SW 1271 (cell line): ENCODE measurements at regions not wholly inside any gene's neighbourhood (a gene's known extent, or its start where the extent isn't known, plus 50 kb on each side); places are given as distances from the start of the nearest gene placed in this dataset.
"Not testable (repeated sequence)": the region's sequence is repeated elsewhere in the genome, so short reads cannot be mapped to it uniquely, and the experiment has no call there.

Source experiments
- DNase-seq, 2 experiments: peaks; one replicate each; lab custom pipeline; 2025; lab: John Stamatoyannopoulos, UW

GRCh38 chr17:64800987-64801386 lies 118.3 kb downstream of the LRRC37A3 start:
- DNase-seq = not testable (repeated sequence)

GRCh38 chr17:64800361-64800895 lies 118.8 kb downstream of the LRRC37A3 start:
- not testable (repeated sequence) for DNase-seq

- DNase-seq = not testable (repeated sequence)
These were observed 119.6 kb downstream of the LRRC37A3 start for GRCh38 chr17:64799543-64800188.

GRCh38 chr17:64798961-64799360 lies 120.3 kb downstream of the LRRC37A3 start:
- not testable (repeated sequence) for DNase-seq

- DNase-seq = not testable (repeated sequence)
These were observed 120.8 kb downstream of the LRRC37A3 start for GRCh38 chr17:64798489-64798790.

GRCh38 chr17:64797746-64798488 lies 121.4 kb downstream of the LRRC37A3 start:
- not testable (repeated sequence) for DNase-seq

- not testable (repeated sequence) for DNase-seq
These were observed 123.9 kb downstream of the LRRC37A3 start for GRCh38 chr17:64795342-64795741.

- DNase-seq = not testable (repeated sequence)
These were observed 124.6 kb downstream of the LRRC37A3 start for GRCh38 chr17:64794548-64795274.

- not testable (repeated sequence) for DNase-seq
These were observed 125.2 kb downstream of the LRRC37A3 start for GRCh38 chr17:64794113-64794512.

- peak in 1 of 2 experiments; percentile 50 for DNase-seq
These were observed 126.3 kb downstream of the LRRC37A3 start for GRCh38 chr17:64792793-64793575.

GRCh38 chr17:64792276-64792675 lies 127.0 kb downstream of the LRRC37A3 start:
- not testable (repeated sequence) for DNase-seq

- not testable (repeated sequence) for DNase-seq
These were observed 127.6 kb downstream of the LRRC37A3 start for GRCh38 chr17:64791691-64792090.

- not testable (repeated sequence) for DNase-seq
These were observed 128.1 kb downstream of the LRRC37A3 start for GRCh38 chr17:64791226-64791625.

GRCh38 chr17:64790690-64791089 lies 128.6 kb upstream of the SMURF2 start:
- DNase-seq = not testable (repeated sequence)

GRCh38 chr17:64790193-64790592 lies 128.1 kb upstream of the SMURF2 start:
- DNase-seq = not testable (repeated sequence)

GRCh38 chr17:64789061-64789445 lies 126.9 kb upstream of the SMURF2 start:
- DNase-seq = not testable (repeated sequence)

- DNase-seq = no peak
These were observed 126.4 kb upstream of the SMURF2 start for GRCh38 chr17:64788286-64789060.

GRCh38 chr17:64787921-64788271 lies 125.8 kb upstream of the SMURF2 start:
- no peak for DNase-seq

GRCh38 chr17:64787255-64787920 lies 125.3 kb upstream of the SMURF2 start:
- DNase-seq = no peak

- DNase-seq = no peak
These were observed 124.2 kb upstream of the SMURF2 start for GRCh38 chr17:64786337-64786736.
